Panc1 (cell line): ENCODE measurements at regions not wholly inside any gene's neighbourhood (a gene's known extent, or its start where the extent isn't known, plus 50 kb on each side); places are given as distances from the start of the nearest gene placed in this dataset.
"Not testable (repeated sequence)": the region's sequence is repeated elsewhere in the genome, so short reads cannot be mapped to it uniquely, and the experiment has no call there.

Experiments
- ATAC-seq: fragments of 200-7000 bp; cut with Tn5 transposase; 2 replicates; pipeline ENCODE4 v1.9.1; 2020; ENCODE audit warnings: mild to moderate bottlenecking, moderate library complexity
- BruUV-seq: library from RNA; stranded (reverse); fragments of 400-500 nt; replicated peaks from 2 replicates; lab custom pipeline; 2021; lab: Mats Ljungman, UMichigan
- CTCF ChIA-PET: fragments of 300-600 bp; sonication (Branson Sonifier 250); formaldehyde crosslinking; loops from one replicate; lab custom pipeline; 2022; ENCODE audit warnings: antibody characterized with exemption; lab: Charles Lee
- POLR2A ChIA-PET: fragments of 300-600 bp; sonication (Branson Sonifier 250); formaldehyde crosslinking; loops from one replicate; lab custom pipeline; 2022; ENCODE audit warnings: antibody characterized with exemption; lab: Charles Lee
- DNase-seq: peaks from one replicate; pipeline ENCODE4 v3.0.0-alpha.2; 2010; ENCODE audit warnings: low read depth, low spot score
- H3K27ac ChIP-seq: 2 replicates; pipeline ENCODE4 v1.5.1; 2011; ENCODE audit warnings: mild to moderate bottlenecking, low read length, inconsistent platforms
- H3K27me3 ChIP-seq: fragments of 200-500 bp; sonication (Bioruptor generic); 2 replicates; pipeline ENCODE4 v1.6.0; 2014; ENCODE audit warnings: low read length, inconsistent platforms; ENCODE audit not compliant: control insufficient read depth, insufficient read depth
- H3K36me3 ChIP-seq: fragments of 200-500 bp; sonication (Bioruptor generic); 2 replicates; pipeline ENCODE4 v1.5.1; 2014; ENCODE audit warnings: inconsistent platforms, mild to moderate bottlenecking, low read length, moderate library complexity; ENCODE audit not compliant: control insufficient read depth, insufficient read depth
- H3K4me1 ChIP-seq: 2 replicates; pipeline ENCODE4 v1.5.1; 2011; ENCODE audit warnings: inconsistent platforms, mild to moderate bottlenecking, low read length, moderate library complexity; ENCODE audit not compliant: control insufficient read depth, insufficient read depth
- H3K4me3 ChIP-seq, 2 experiments: 2 replicates each; pipeline ENCODE4 v1.5.1; 2011 to 2012; ENCODE audit warnings: low read depth in 2 of 2, low read length in 2 of 2, mild to moderate bottlenecking in 2 of 2, inconsistent platforms in 1 of 2, moderate library complexity in 1 of 2
- H3K9me3 ChIP-seq: fragments of 200-500 bp; sonication (Bioruptor generic); 2 replicates; pipeline ENCODE4 v1.5.1; 2014; ENCODE audit warnings: low read depth, mild to moderate bottlenecking, inconsistent platforms, low read length, moderate library complexity; ENCODE audit not compliant: control insufficient read depth, insufficient read depth
- CTCF ChIP-seq: fragments of 450-650 bp; IDR thresholded peaks from 2 replicates; pipeline ENCODE4 v1.5.1; 2017; ENCODE audit warnings: mild to moderate bottlenecking
- POLR2AphosphoS5 ChIP-seq: IDR thresholded peaks from 2 replicates; pipeline ENCODE4 v1.6.1; 2012; ENCODE audit warnings: mild to moderate bottlenecking, low read depth, low read length, moderate library complexity
- SIN3A ChIP-seq: IDR thresholded peaks from 2 replicates; pipeline ENCODE4 v1.6.1; 2012; ENCODE audit warnings: low read depth, mild to moderate bottlenecking, low read length, moderate library complexity, borderline replicate concordance; ENCODE audit not compliant: insufficient read depth
- TCF7L2 ChIP-seq: IDR thresholded peaks from 2 replicates; pipeline ENCODE4 v1.6.1; 2011; ENCODE audit warnings: mild to moderate bottlenecking, low read depth, low read length, inconsistent platforms
- in situ Hi-C: cut with HindIII; loops from 2 replicates; pipeline ENCODE4 v1.10.0; 2016; ENCODE audit warnings: low sequenced_read_pairs, low pct_unique_long_range_greater_than_20kb
- intact Hi-C: fragments of 100-400 bp; cut with micrococcal nuclease; formaldehyde crosslinking; loops from one replicate; pipeline ENCODE4 v1.10.0; 2022; ENCODE audit not compliant: unreplicated experiment
- TF ChIP-seq, protein P1 (sequence below), 2 experiments: IDR thresholded peaks; 2 replicates each; pipeline ENCODE4 v1.6.1; 2011 to 2012; ENCODE audit warnings: low read depth in 2 of 2, control low read depth in 1 of 2, low read length in 1 of 2, mild to moderate bottlenecking in 1 of 2, moderate library complexity in 1 of 2; ENCODE audit not compliant: insufficient read depth in 1 of 2

- no peaks in the 10 kb centered on the region for H3K36me3 ChIP-seq
- in situ Hi-C loops = no loop called here
- H3K27me3 ChIP-seq = no peaks in the 10 kb centered on the region
- POLR2A ChIA-PET = no interaction called here
- DNase-seq (no peak), ATAC-seq (no peak)
- no TSS peak for BruUV-seq
- H3K4me3 ChIP-seq = no peak overlapping the region
- H3K27ac ChIP-seq = no peak overlapping the region
- CTCF ChIA-PET = no interaction called here
- TF ChIP-seq, protein P1, sequence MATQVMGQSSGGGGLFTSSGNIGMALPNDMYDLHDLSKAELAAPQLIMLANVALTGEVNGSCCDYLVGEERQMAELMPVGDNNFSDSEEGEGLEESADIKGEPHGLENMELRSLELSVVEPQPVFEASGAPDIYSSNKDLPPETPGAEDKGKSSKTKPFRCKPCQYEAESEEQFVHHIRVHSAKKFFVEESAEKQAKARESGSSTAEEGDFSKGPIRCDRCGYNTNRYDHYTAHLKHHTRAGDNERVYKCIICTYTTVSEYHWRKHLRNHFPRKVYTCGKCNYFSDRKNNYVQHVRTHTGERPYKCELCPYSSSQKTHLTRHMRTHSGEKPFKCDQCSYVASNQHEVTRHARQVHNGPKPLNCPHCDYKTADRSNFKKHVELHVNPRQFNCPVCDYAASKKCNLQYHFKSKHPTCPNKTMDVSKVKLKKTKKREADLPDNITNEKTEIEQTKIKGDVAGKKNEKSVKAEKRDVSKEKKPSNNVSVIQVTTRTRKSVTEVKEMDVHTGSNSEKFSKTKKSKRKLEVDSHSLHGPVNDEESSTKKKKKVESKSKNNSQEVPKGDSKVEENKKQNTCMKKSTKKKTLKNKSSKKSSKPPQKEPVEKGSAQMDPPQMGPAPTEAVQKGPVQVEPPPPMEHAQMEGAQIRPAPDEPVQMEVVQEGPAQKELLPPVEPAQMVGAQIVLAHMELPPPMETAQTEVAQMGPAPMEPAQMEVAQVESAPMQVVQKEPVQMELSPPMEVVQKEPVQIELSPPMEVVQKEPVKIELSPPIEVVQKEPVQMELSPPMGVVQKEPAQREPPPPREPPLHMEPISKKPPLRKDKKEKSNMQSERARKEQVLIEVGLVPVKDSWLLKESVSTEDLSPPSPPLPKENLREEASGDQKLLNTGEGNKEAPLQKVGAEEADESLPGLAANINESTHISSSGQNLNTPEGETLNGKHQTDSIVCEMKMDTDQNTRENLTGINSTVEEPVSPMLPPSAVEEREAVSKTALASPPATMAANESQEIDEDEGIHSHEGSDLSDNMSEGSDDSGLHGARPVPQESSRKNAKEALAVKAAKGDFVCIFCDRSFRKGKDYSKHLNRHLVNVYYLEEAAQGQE (IDR thresholded peaks at IDR 0.05; ENCODE audit: insufficient read depth in 1 of 2, low read depth in 2 of 2, low read length in 1 of 2) = no peak
- TF ChIP-seq POLR2AphosphoS5 (no peak), TCF7L2 (no peak), CTCF (no peak), SIN3A (no peak)
- no peaks in the 10 kb centered on the region for H3K9me3 ChIP-seq
- H3K4me1 ChIP-seq = no peaks in the 10 kb centered on the region
- intact Hi-C loops = no loop called here
Observed at GRCh38 chr12:29008786-29009185, 140.3 kb upstream of the FAR2 start.

DNA sequence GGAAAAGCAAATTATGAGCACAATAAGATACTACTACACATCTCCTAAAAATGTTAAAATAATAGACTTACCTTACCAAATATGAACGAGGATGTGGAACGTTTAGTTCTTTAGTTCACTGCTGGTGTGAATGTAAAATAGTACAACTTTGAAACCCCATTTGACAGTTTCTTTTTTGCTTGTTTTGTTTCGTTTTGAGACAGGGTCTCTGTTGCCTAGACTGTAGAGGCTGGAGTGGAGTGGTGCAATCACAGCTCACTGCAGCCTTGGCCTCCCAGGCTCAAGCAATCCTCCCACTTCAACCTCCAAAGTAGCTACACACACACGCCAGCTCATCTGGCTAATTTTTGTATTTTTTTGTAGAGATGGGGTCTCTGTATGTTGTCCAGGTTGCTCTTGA, 136.4 kb upstream of the FAR2 start:
- intact Hi-C loops = no loop called here
- Histone ChIP-seq H3K27ac (no peak overlapping the region), H3K9me3 (no peaks in the 10 kb centered on the region), H3K36me3 (no peaks in the 10 kb centered on the region), H3K27me3 (no peaks in the 10 kb centered on the region), H3K4me3 (no peak overlapping the region), H3K4me1 (no peaks in the 10 kb centered on the region)
- DNase-seq (no peak), ATAC-seq (no peak)
- POLR2A ChIA-PET = no interaction called here
- in situ Hi-C loops = no loop called here
- CTCF ChIA-PET = no interaction called here
- TF ChIP-seq TCF7L2 (no peak), CTCF (no peak), SIN3A (no peak)
- TF ChIP-seq, protein P1 (IDR thresholded peaks at IDR 0.05; ENCODE audit: insufficient read depth in 1 of 2, low read depth in 2 of 2, low read length in 1 of 2) = no peak
- BruUV-seq = no TSS peak

DNA sequence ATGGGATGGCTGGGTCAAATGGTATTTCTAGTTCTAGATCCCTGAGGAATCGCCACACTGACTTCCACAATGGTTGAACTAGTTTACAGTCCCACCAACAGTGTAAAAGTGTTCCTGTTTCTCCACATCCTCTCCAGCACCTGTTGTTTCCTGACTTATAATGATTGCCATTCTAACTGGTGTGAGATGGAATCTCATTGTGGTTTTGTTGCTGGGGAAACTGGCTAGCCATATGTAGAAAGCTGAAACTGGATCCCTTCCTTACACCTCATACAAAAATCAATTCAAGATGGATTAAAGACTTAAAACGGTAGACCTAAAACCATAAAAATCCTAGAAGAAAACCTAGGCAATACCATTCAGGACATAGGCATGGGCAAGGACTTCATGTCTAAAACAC, 131.5 kb upstream of the FAR2 start:
- H3K9me3 ChIP-seq, in situ Hi-C loops, POLR2A ChIA-PET, BruUV-seq, intact Hi-C loops, DNase-seq, H3K36me3 ChIP-seq, ATAC-seq, H3K27me3 ChIP-seq, H3K4me1 ChIP-seq, H3K4me3 ChIP-seq, CTCF ChIA-PET, H3K27ac ChIP-seq: not testable (repeated sequence)
